ENCODE measurements at regions not wholly inside any gene's neighbourhood (a gene's known extent, or its start where the extent isn't known, plus 50 kb on each side); places are given as distances from the start of the nearest gene placed in this dataset.

DNA sequence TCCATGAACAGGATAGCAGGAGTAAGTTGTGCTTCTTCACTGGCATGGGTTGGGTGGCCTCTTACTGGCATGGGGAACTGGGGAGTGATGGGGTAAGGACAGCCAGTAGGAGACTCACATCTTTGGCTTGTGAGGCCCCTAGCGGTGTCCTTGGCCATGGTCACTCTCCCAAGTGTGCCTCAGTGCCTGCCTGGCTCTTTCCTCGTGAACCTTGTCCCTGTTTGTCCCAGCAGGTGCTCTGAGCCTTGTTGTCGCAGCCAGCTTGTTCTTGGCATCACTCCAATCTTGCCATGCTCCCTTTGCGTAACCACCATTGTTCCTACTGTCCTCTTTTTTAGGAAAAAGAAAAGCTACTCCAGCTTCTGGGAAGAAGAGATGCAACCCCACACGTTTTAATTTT is 53.6 kb upstream of the SDK2 start:
- TF ChIP-seq GTF2F1 (IDR thresholded peaks at IDR 0.05; ENCODE audit: borderline replicate concordance, low read depth, low read length) (no peak), EP300 (IDR thresholded peaks at IDR 0.05; ENCODE audit: borderline replicate concordance in 1 of 2, low read depth in 2 of 2, low read length in 2 of 2) (no peak), EZH2 (IDR thresholded peaks at IDR 0.05; ENCODE audit: low read depth, low read length, severe bottlenecking) (no peak), RFX5 (IDR thresholded peaks at IDR 0.05; ENCODE audit: borderline replicate concordance, low read depth, low read length) (no peak), POLR2A (IDR thresholded peaks at IDR 0.05; ENCODE audit: control extremely low read depth in 1 of 2, low read depth in 2 of 2, low read length in 2 of 2) (no peak), SUZ12 (IDR thresholded peaks at IDR 0.05; ENCODE audit: low read length) (no peak), JUND (IDR thresholded peaks at IDR 0.05; ENCODE audit: low read length) (no peak), TAF1 (IDR thresholded peaks at IDR 0.05; ENCODE audit: low read depth, low read length) (no peak), TCF12 (IDR thresholded peaks at IDR 0.05; ENCODE audit: low read depth, low read length) (no peak), SP2 (IDR thresholded peaks at IDR 0.05; ENCODE audit: low read length) (no peak), GABPA (IDR thresholded peaks at IDR 0.05; ENCODE audit: borderline replicate concordance, insufficient read depth, low read length) (no peak), RAD21 (IDR thresholded peaks at IDR 0.05 in 1 of 2, conservative IDR thresholded peaks at IDR 0.05 in 1 of 2; ENCODE audit: low read depth in 2 of 2, low read length in 2 of 2) (peak; percentile 43 to 65; a peak in 3 of 4 replicates), CREB1 (IDR thresholded peaks at IDR 0.05) (no peak)
- TF ChIP-seq, protein P1, sequence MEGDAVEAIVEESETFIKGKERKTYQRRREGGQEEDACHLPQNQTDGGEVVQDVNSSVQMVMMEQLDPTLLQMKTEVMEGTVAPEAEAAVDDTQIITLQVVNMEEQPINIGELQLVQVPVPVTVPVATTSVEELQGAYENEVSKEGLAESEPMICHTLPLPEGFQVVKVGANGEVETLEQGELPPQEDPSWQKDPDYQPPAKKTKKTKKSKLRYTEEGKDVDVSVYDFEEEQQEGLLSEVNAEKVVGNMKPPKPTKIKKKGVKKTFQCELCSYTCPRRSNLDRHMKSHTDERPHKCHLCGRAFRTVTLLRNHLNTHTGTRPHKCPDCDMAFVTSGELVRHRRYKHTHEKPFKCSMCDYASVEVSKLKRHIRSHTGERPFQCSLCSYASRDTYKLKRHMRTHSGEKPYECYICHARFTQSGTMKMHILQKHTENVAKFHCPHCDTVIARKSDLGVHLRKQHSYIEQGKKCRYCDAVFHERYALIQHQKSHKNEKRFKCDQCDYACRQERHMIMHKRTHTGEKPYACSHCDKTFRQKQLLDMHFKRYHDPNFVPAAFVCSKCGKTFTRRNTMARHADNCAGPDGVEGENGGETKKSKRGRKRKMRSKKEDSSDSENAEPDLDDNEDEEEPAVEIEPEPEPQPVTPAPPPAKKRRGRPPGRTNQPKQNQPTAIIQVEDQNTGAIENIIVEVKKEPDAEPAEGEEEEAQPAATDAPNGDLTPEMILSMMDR (IDR thresholded peaks at IDR 0.05; ENCODE audit: control extremely low read depth in 1 of 3, insufficient read depth in 1 of 3, low read depth in 1 of 3, low read length in 3 of 3), result peak; percentile 49 to 62 (median 58)
